Ishikawa (cell line): ENCODE measurements at regions not wholly inside any gene's neighbourhood (a gene's known extent, or its start where the extent isn't known, plus 50 kb on each side); places are given as distances from the start of the nearest gene placed in this dataset.

Experiments
- EP300 ChIP-seq: IDR thresholded peaks from 2 replicates; pipeline ENCODE4 v1.6.1; 2012; ENCODE audit warnings: borderline replicate concordance
- NFIC ChIP-seq: IDR thresholded peaks from 2 replicates; pipeline ENCODE4 v1.6.1; 2012
- TAF1 ChIP-seq: IDR thresholded peaks from 2 replicates; pipeline ENCODE4 v1.6.1; 2012; ENCODE audit warnings: low read depth, mild to moderate bottlenecking
- TCF12 ChIP-seq: IDR thresholded peaks from 2 replicates; pipeline ENCODE4 v1.6.1; 2012; ENCODE audit warnings: low read depth
- YY1 ChIP-seq: IDR thresholded peaks from 2 replicates; pipeline ENCODE4 v1.6.1; 2012; ENCODE audit warnings: low read depth
- TF ChIP-seq, protein P1 (sequence below): IDR thresholded peaks from 2 replicates; pipeline ENCODE4 v1.6.1; 2012; ENCODE audit warnings: low read depth, mild to moderate bottlenecking
- TF ChIP-seq, protein P2 (sequence below): IDR thresholded peaks from 2 replicates; pipeline ENCODE4 v1.6.1; 2012

DNA sequence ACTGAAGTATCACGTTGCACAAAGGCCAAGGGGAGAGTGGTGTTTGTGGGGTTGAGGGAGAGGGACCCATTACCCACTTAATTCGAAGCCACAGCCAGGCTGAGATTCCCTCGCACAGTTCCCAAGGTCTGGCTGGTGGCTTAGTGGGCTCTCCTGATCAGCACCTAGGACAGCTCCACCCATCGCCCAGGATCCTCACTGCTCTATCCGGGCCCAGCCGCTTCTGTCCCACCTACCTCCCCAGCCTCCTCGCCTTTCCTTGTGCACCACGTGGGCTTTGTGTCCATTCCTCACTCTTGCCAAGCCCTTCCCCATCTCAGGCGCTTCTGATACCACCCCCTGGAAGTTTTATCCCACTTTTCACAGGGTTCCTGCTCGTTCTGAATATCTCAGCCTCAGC, 163.5 kb downstream of the CCT6B start:
- TF ChIP-seq YY1 = no peak
- TF ChIP-seq TCF12 = no peak
- no peak for TF ChIP-seq NFIC
- no peak for TF ChIP-seq EP300
- TF ChIP-seq, protein P1, sequence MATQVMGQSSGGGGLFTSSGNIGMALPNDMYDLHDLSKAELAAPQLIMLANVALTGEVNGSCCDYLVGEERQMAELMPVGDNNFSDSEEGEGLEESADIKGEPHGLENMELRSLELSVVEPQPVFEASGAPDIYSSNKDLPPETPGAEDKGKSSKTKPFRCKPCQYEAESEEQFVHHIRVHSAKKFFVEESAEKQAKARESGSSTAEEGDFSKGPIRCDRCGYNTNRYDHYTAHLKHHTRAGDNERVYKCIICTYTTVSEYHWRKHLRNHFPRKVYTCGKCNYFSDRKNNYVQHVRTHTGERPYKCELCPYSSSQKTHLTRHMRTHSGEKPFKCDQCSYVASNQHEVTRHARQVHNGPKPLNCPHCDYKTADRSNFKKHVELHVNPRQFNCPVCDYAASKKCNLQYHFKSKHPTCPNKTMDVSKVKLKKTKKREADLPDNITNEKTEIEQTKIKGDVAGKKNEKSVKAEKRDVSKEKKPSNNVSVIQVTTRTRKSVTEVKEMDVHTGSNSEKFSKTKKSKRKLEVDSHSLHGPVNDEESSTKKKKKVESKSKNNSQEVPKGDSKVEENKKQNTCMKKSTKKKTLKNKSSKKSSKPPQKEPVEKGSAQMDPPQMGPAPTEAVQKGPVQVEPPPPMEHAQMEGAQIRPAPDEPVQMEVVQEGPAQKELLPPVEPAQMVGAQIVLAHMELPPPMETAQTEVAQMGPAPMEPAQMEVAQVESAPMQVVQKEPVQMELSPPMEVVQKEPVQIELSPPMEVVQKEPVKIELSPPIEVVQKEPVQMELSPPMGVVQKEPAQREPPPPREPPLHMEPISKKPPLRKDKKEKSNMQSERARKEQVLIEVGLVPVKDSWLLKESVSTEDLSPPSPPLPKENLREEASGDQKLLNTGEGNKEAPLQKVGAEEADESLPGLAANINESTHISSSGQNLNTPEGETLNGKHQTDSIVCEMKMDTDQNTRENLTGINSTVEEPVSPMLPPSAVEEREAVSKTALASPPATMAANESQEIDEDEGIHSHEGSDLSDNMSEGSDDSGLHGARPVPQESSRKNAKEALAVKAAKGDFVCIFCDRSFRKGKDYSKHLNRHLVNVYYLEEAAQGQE = peak; percentile 90
- TF ChIP-seq TAF1 = no peak
- TF ChIP-seq, protein P2, sequence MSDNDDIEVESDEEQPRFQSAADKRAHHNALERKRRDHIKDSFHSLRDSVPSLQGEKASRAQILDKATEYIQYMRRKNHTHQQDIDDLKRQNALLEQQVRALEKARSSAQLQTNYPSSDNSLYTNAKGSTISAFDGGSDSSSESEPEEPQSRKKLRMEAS = no peak
